ENCODE measurements at regions not wholly inside any gene's neighbourhood (a gene's known extent, or its start where the extent isn't known, plus 50 kb on each side); places are given as distances from the start of the nearest gene placed in this dataset.

GRCh38 chr13:21822029-21822428 is 151.2 kb downstream of the FGF9 start:
- FAIRE-seq, result no peak

- FAIRE-seq, result no peak
Measured at GRCh38 chr13:21823416-21823815, 152.5 kb downstream of the FGF9 start.

GRCh38 chr13:21823949-21824348 is 153.1 kb downstream of the FGF9 start:
- no peak for FAIRE-seq

GRCh38 chr13:21825186-21825585 is 154.3 kb downstream of the FGF9 start:
- FAIRE-seq, result peak; percentile 31

GRCh38 chr13:21825801-21826200 is 154.9 kb downstream of the FGF9 start:
- FAIRE-seq, result no peak

- FAIRE-seq, result peak; percentile 41
Measured at GRCh38 chr13:21826214-21827015, 155.5 kb downstream of the FGF9 start.

GRCh38 chr13:21831654-21832324 is 160.9 kb downstream of the FGF9 start:
- no peak for FAIRE-seq

GRCh38 chr13:21833921-21834320 is 163.0 kb downstream of the FGF9 start:
- FAIRE-seq, result no peak

- FAIRE-seq, result no peak
Measured at GRCh38 chr13:21834521-21834920, 163.6 kb downstream of the FGF9 start.

GRCh38 chr13:21837288-21837687 is 166.4 kb downstream of the FGF9 start:
- no peak for FAIRE-seq

GRCh38 chr13:21837841-21838551 is 167.1 kb downstream of the FGF9 start:
- FAIRE-seq, result peak; percentile 94

GRCh38 chr13:21846605-21847004 is 175.7 kb downstream of the FGF9 start:
- no peak for FAIRE-seq

GRCh38 chr13:21849323-21849722 is 178.4 kb downstream of the FGF9 start:
- no peak for FAIRE-seq

- no peak for FAIRE-seq
Measured at GRCh38 chr13:21850013-21851006, 179.4 kb downstream of the FGF9 start.

GRCh38 chr13:21852043-21852442 is 181.2 kb downstream of the FGF9 start:
- FAIRE-seq, result no peak

- no peak for FAIRE-seq
Measured at GRCh38 chr13:21853779-21854178, 182.9 kb downstream of the FGF9 start.

- peak; percentile 51 for FAIRE-seq
Measured at GRCh38 chr13:21868823-21869222, 197.9 kb downstream of the FGF9 start.

GRCh38 chr13:21871382-21871781 is 200.5 kb downstream of the FGF9 start:
- FAIRE-seq, result no peak

- FAIRE-seq, result no peak
Measured at GRCh38 chr13:21871919-21872318, 201.0 kb downstream of the FGF9 start.

GRCh38 chr13:21872795-21873194 is 201.9 kb downstream of the FGF9 start:
- no peak for FAIRE-seq

- FAIRE-seq, result no peak
Measured at GRCh38 chr13:21875116-21875515, 204.2 kb downstream of the FGF9 start.

- FAIRE-seq, result no peak
Measured at GRCh38 chr13:21879263-21879914, 208.5 kb downstream of the FGF9 start.

Data from endometrium (tissue), 2 donors.